HG02870 (cell line): ENCODE measurements at regions not wholly inside any gene's neighbourhood (a gene's known extent, or its start where the extent isn't known, plus 50 kb on each side); places are given as distances from the start of the nearest gene placed in this dataset.
"Not testable (repeated sequence)": the region's sequence is repeated elsewhere in the genome, so short reads cannot be mapped to it uniquely, and the experiment has no call there.

Experiments used
- ATAC-seq: cut with Tn5 transposase; IDR thresholded peaks from one replicate; pipeline ENCODE4 v1.9.1; 2021; ENCODE audit warnings: mild to moderate bottlenecking, moderate library complexity; ENCODE audit not compliant: unreplicated experiment

- no peak for ATAC-seq
These were observed 542.8 kb upstream of the ID2 start for GRCh38 chr2:8138923-8139667.

- no peak for ATAC-seq
These were observed 542.1 kb upstream of the ID2 start for GRCh38 chr2:8139668-8140200.

- no peak for ATAC-seq
These were observed 540.7 kb upstream of the ID2 start for GRCh38 chr2:8141079-8141707.

GRCh38 chr2:8141780-8142179 lies 540.1 kb upstream of the ID2 start:
- ATAC-seq = no peak

GRCh38 chr2:8142461-8142860 lies 539.4 kb upstream of the ID2 start:
- no peak for ATAC-seq

GRCh38 chr2:8144131-8144631 lies 537.7 kb upstream of the ID2 start:
- ATAC-seq = no peak

GRCh38 chr2:8144785-8145184 lies 537.1 kb upstream of the ID2 start:
- ATAC-seq = no peak

GRCh38 chr2:8145375-8145774 lies 536.5 kb upstream of the ID2 start:
- ATAC-seq = not testable (repeated sequence)

- no peak for ATAC-seq
These were observed 535.5 kb upstream of the ID2 start for GRCh38 chr2:8146132-8147005.

- ATAC-seq = no peak
These were observed 533.4 kb upstream of the ID2 start for GRCh38 chr2:8148260-8149006.

GRCh38 chr2:8149007-8149405 lies 532.9 kb upstream of the ID2 start:
- ATAC-seq = no peak

- no peak for ATAC-seq
These were observed 531.8 kb upstream of the ID2 start for GRCh38 chr2:8149985-8150539.

GRCh38 chr2:8151888-8152287 lies 530.0 kb upstream of the ID2 start:
- no peak for ATAC-seq

- ATAC-seq = peak; percentile 98
These were observed 529.2 kb upstream of the ID2 start for GRCh38 chr2:8152392-8153257.

- peak; percentile 20 for ATAC-seq
These were observed 528.6 kb upstream of the ID2 start for GRCh38 chr2:8153258-8153718.

GRCh38 chr2:8154270-8154669 lies 527.6 kb upstream of the ID2 start:
- ATAC-seq = no peak

GRCh38 chr2:8154936-8155335 lies 526.9 kb upstream of the ID2 start:
- no peak for ATAC-seq

- ATAC-seq = no peak
These were observed 524.0 kb upstream of the ID2 start for GRCh38 chr2:8157621-8158430.
